RKO (cell line): ENCODE measurements at regions not wholly inside any gene's neighbourhood (a gene's known extent, or its start where the extent isn't known, plus 50 kb on each side); places are given as distances from the start of the nearest gene placed in this dataset.
A peak's percentile ranks its signal among the peaks of the same experiment; 100 is the strongest.

ENCODE experiments used
- DNase-seq: peaks from one replicate; pipeline ENCODE4 v3.0.0-alpha.2; 2016; ENCODE audit warnings: low spot score

DNA sequence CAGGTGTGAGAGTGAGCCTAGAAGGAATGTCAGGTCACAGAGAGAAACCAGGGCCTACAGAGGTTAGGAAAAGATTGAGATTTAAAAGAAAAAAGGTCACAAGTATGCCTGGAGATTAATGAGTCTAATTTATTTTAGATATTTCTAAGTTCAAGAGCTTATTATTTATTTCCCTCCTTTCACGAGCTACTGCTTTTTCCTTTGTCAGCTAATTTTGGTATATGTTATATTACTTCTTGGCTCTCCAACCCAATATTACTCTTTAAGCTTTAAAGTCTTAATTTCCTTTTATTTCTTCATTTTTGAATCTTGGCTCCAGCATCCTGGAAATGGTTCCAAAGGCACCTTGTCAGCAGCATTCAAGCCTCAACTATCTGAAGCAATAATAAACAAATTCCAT, 109.5 kb upstream of the MIS18BP1 start:
- no peak for DNase-seq

DNA sequence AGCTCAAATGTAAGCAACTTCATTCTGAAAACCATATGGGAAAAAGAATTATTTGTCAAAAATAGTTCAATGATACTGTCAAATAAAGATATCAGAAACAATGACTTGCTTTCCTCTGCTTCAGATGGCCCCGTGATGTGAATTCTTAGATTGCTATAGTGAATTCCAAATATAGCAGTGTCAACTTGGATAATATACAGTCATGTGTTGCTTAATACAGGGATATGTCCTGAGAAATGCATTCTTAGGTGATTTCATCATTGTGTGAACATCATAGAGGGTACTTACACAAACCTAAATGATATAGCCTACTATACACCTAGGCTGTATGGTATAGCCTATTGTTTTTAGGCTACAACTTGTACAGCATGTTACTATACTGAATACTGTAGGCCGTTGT, 108.7 kb upstream of the MIS18BP1 start:
- no peak for DNase-seq

DNA sequence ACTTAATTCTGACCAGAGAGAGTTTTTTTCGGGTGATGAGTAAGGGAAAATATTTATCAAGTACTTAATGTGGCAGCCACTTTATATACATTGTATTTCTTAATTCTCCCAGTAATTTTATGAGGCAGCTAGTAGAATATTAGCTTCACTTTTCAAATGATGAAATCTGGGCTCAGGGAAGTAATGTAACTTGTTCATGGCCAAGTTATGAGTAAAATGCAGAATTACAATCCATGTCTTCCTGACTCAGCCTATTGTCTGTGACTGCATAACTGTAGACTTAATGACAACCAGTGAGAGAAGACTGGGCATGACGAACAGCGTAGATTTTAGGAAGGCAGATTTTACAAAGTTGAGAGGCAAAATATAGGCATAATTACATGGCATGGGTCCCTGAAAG, 106.7 kb upstream of the MIS18BP1 start:
- peak; percentile 40 for DNase-seq

DNA sequence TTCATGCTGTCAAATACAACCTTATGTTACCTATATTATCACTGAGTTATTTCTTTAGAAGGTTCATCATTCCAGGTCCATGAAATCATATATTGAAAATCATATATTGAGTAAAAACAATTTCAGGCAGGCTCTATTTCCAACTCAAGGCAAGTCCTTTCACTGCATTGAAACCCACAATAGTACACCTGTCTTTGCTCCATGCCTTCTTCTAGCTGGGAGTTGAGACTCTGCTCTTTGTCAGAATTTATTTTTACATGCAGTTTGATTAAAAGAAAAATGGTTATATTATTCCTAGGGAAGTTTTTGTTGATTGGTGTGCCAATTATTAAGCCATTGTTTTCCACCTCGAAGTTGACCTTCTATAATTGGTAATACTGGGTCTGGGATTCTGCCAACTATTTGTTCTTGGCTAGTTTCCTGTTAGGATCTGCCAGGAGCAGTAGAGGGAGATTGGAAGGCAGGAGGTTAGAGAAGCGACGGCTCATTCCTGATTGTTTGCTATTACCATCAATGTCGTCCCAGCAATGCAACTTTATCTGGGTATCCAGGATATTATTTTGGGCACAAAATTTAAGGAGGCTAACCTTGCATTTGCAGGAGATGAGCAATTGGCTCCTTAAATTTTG, 79.5 kb upstream of the MIS18BP1 start:
- DNase-seq: no peak

DNA sequence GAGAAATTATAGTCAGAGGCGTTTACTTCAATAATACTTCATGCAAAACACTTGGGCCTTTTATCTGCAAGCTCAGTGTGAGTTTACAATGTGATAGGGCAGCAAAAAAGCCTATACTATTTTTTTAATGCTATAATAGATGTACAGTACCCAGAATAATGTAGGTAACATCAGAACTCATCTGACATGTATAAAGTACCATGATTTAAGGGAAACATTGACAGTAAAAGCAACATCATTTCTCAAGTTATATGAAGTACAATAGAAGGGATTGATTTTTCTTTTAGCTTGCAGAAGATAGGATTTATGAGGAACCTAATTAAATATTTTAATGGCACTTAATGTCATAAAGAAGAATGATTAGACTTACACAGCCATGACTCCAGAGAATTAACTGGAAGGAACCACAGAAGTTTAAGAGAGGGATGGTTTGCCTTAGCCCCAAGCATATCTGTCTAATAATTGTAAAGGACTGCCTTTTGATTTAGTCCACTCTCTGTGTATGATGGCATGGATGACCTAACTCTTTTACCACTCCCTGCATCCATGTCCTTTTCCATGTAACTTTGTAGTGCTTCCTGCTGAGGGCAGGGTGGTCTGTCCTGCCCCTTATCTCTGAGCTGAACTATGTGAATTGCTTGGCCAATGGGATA, 55.9 kb upstream of the MIS18BP1 start:
- DNase-seq: no peak
